B cell (primary cell): ENCODE measurements at regions not wholly inside any gene's neighbourhood (a gene's known extent, or its start where the extent isn't known, plus 50 kb on each side); places are given as distances from the start of the nearest gene placed in this dataset.

ENCODE experiments used
- ATAC-seq: fragments of 200-7000 bp; cut with Tn5 transposase; one replicate; pipeline ENCODE4 v1.10.0; 2021; ENCODE audit warnings: low read depth, mild to moderate bottlenecking, moderate number of reproducible peaks, moderate library complexity
- CTCF ChIA-PET: fragments of 350-600 bp; sonication (Branson Sonifier 250); formaldehyde crosslinking; loops from one replicate; lab custom pipeline; 2021; ENCODE audit warnings: antibody characterized with exemption, inconsistent platforms; lab: Charles Lee
- POLR2A ChIA-PET: fragments of 350-600 bp; sonication (Branson Sonifier 250); formaldehyde crosslinking; loops from one replicate; lab custom pipeline; 2021; ENCODE audit warnings: antibody characterized with exemption; lab: Charles Lee
- DNase-seq: peaks from one replicate; pipeline ENCODE4 v3.0.0; 2013
- H2AFZ ChIP-seq: 2 replicates; pipeline ENCODE4 v1.6.1; 2012; ENCODE audit warnings: mild to moderate bottlenecking, low read depth, low read length; ENCODE audit not compliant: insufficient read depth, poor library complexity, severe bottlenecking
- H3K27ac ChIP-seq, 2 donors: 1 replicate in 1 of 2; 2 replicates in 1 of 2; pipeline ENCODE4 v1.5.1; 2012 to 2013; ENCODE audit warnings: low read length in 2 of 2, mild to moderate bottlenecking in 2 of 2, moderate library complexity in 1 of 2
- H3K27me3 ChIP-seq, 4 experiments: fragments of 200-600 bp in 1 of 4; sonication (generic) in 1 of 4; replicated peaks in 1 of 4; 1 replicate in 2 of 4; 2 replicates in 2 of 4; pipeline versions ENCODE4 v1.6.1 to v1.7.0; 2013 to 2016; ENCODE audit warnings: low read length in 3 of 4, mild to moderate bottlenecking in 2 of 4, mixed read lengths in 1 of 4, moderate library complexity in 1 of 4; ENCODE audit not compliant: insufficient read depth in 4 of 4, control insufficient read depth in 3 of 4; ENCODE audit errors: control extremely low read depth in 1 of 4
- H3K36me3 ChIP-seq, 2 experiments: replicated peaks in 1 of 2; 1 replicate in 1 of 2; 2 replicates in 1 of 2; pipeline versions ENCODE4 v1.6.1 to v1.7.1; 2013; ENCODE audit warnings: low read length in 1 of 2; ENCODE audit not compliant: insufficient read depth in 2 of 2, control insufficient read depth in 1 of 2; ENCODE audit errors: control extremely low read depth in 1 of 2, extremely low read depth in 1 of 2
- H3K4me1 ChIP-seq, 2 donors: fragments of 200-600 bp in 1 of 2; sonication (generic) in 1 of 2; 1 replicate in 1 of 2; 2 replicates in 1 of 2; pipeline versions ENCODE4 v1.5.1 to v1.6.1; 2013 to 2017; ENCODE audit warnings: low read length in 2 of 2; ENCODE audit not compliant: control insufficient read depth in 2 of 2, insufficient read depth in 2 of 2
- H3K4me2 ChIP-seq: replicated peaks from 2 replicates; pipeline ENCODE3; 2012; ENCODE audit warnings: mild to moderate bottlenecking, low read depth, low read length; ENCODE audit not compliant: poor library complexity, severe bottlenecking
- H3K4me3 ChIP-seq, 5 experiments: fragments of 200-600 bp in 1 of 5; sonication (generic) in 1 of 5; 1 replicate in 3 of 5; 2 replicates in 2 of 5; pipeline versions ENCODE4 v1.5.1 to v1.7.0; 2011 to 2016; ENCODE audit warnings: low read length in 4 of 5, mild to moderate bottlenecking in 4 of 5, low read depth in 2 of 5, control low read depth in 1 of 5, moderate library complexity in 1 of 5; ENCODE audit not compliant: insufficient read depth in 1 of 5; ENCODE audit errors: control extremely low read depth in 1 of 5, extremely low read depth in 1 of 5
- H3K79me2 ChIP-seq: fragments of 200-600 bp; sonication (generic); one replicate; pipeline ENCODE4 v1.6.0; 2016; ENCODE audit warnings: low read length; ENCODE audit not compliant: control insufficient read depth, insufficient read depth
- H3K9ac ChIP-seq: fragments of 200-600 bp; sonication (generic); 2 replicates; pipeline ENCODE4 v1.6.1; 2017; ENCODE audit warnings: mild to moderate bottlenecking, low read length, moderate library complexity
- H3K9me3 ChIP-seq, 3 donors: one replicate each; pipeline versions ENCODE4 v1.6.1 to v1.7.1; 2013; ENCODE audit warnings: low read length in 2 of 3; ENCODE audit not compliant: control insufficient read depth in 2 of 3, insufficient read depth in 1 of 3; ENCODE audit errors: control extremely low read depth in 1 of 3
- H4K20me1 ChIP-seq: 2 replicates; pipeline ENCODE4 v1.6.0; 2012; ENCODE audit warnings: mild to moderate bottlenecking, low read length; ENCODE audit not compliant: insufficient read depth, control insufficient read depth, poor library complexity, severe bottlenecking
- H3K27ac Mint-ChIP-seq: one replicate; pipeline ENCODE4 v1.8.0; 2021; ENCODE audit warnings: mixed read lengths
- H3K27me3 Mint-ChIP-seq: one replicate; pipeline ENCODE4 v1.8.0; 2021; ENCODE audit warnings: mixed read lengths
- H3K4me1 Mint-ChIP-seq: one replicate; pipeline ENCODE4 v1.8.0; 2021; ENCODE audit warnings: mixed read lengths
- H3K4me3 Mint-ChIP-seq: one replicate; pipeline ENCODE4 v1.8.0; 2021; ENCODE audit warnings: mixed read lengths
- H3K9me3 Mint-ChIP-seq: one replicate; pipeline ENCODE4 v1.8.0; 2022; ENCODE audit warnings: mixed read lengths; ENCODE audit not compliant: insufficient read depth
- EZH2 ChIP-seq: IDR thresholded peaks from 2 replicates; pipeline ENCODE4 v1.6.1; 2012; ENCODE audit warnings: borderline replicate concordance, low read depth, mild to moderate bottlenecking, moderate library complexity, low read length; ENCODE audit not compliant: insufficient read depth, poor library complexity, severe bottlenecking
- WGBS: methylation state at CpG from one replicate; pipeline ENCODE4 v1.1.5; 2013; ENCODE audit warnings: missing lambda C conversion rate; ENCODE audit not compliant: insufficient coverage; 5-methylcytosine and 5-hydroxymethylcytosine counted together
- intact Hi-C: fragments of 100-400 bp; cut with micrococcal nuclease; formaldehyde crosslinking; loops from one replicate; pipeline ENCODE4 v1.10.0; 2022
- TF ChIP-seq, protein P1 (sequence below): fragments of 200-600 bp; IDR thresholded peaks from one replicate; pipeline ENCODE4 v1.8.0; 2022; ENCODE audit warnings: antibody characterized with exemption, mild to moderate bottlenecking

DNA sequence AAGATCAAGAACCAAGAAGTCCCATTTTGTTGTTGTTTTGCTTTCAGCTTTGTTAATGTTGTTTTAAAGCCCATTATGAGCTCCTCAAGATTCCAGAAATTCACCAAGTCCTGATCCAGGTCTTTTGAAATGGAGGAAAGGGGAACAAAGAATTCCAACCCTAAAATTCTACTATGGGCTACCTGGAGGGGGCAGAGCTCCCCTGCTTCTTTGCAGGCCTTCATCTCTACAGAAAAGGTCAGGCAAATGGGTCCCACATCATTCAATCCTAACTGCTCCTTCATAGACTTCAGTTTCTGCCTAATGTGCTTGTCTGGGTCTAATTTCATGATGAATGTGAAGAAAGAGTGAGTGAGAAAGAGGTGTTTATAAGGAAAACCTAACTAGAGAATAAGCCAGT, 375.5 kb downstream of the TOX3 start:
- no peak overlapping the region for H3K27ac ChIP-seq
- no peak for ATAC-seq
- H3K4me1 Mint-ChIP-seq = no peaks in the 10 kb centered on the region
- H4K20me1 ChIP-seq = no peaks in the 10 kb centered on the region
- no peak overlapping the region for H3K27ac Mint-ChIP-seq
- no peaks in the 10 kb centered on the region for H3K27me3 Mint-ChIP-seq
- no peak overlapping the region for H3K9ac ChIP-seq
- TF ChIP-seq EZH2 = no peak
- TF ChIP-seq, protein P1, sequence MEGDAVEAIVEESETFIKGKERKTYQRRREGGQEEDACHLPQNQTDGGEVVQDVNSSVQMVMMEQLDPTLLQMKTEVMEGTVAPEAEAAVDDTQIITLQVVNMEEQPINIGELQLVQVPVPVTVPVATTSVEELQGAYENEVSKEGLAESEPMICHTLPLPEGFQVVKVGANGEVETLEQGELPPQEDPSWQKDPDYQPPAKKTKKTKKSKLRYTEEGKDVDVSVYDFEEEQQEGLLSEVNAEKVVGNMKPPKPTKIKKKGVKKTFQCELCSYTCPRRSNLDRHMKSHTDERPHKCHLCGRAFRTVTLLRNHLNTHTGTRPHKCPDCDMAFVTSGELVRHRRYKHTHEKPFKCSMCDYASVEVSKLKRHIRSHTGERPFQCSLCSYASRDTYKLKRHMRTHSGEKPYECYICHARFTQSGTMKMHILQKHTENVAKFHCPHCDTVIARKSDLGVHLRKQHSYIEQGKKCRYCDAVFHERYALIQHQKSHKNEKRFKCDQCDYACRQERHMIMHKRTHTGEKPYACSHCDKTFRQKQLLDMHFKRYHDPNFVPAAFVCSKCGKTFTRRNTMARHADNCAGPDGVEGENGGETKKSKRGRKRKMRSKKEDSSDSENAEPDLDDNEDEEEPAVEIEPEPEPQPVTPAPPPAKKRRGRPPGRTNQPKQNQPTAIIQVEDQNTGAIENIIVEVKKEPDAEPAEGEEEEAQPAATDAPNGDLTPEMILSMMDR = no peak
- CTCF ChIA-PET = interaction anchor here (1.5 to 2.9 kb wide), 2 partner anchors 10 to 20 kb away, joined by 5 to 14 read pairs; no protein-coding TSS in a partner anchor
- H3K4me3 Mint-ChIP-seq = no peak overlapping the region
- H3K4me1 ChIP-seq = no peaks in the 10 kb centered on the region
- H3K79me2 ChIP-seq = no peaks in the 10 kb centered on the region
- H3K4me2 ChIP-seq = no peak overlapping the region
- H3K36me3 ChIP-seq = no peaks in the 10 kb centered on the region
- POLR2A ChIA-PET = no interaction called here
- intact Hi-C loops = no loop called here
- no peak overlapping the region for H2AFZ ChIP-seq
- H3K9me3 ChIP-seq = no peaks in the 10 kb centered on the region
- DNase-seq = no peak
- H3K9me3 Mint-ChIP-seq = no peaks in the 10 kb centered on the region
- no peaks in the 10 kb centered on the region for H3K27me3 ChIP-seq
- H3K4me3 ChIP-seq = no peak overlapping the region

GRCh38 chr16:52167328-52167727, 379.6 kb downstream of the TOX3 start:
- no peak overlapping the region for H2AFZ ChIP-seq
- ChIA-PET POLR2A (no interaction called here), CTCF (no interaction called here)
- no peaks in the 10 kb centered on the region for H3K4me1 ChIP-seq
- no peak overlapping the region for H3K9ac ChIP-seq
- H3K4me2 ChIP-seq = no peak overlapping the region
- no CpG with 5 or more reads among the region's 1 CpG for WGBS
- H3K27ac Mint-ChIP-seq = no peak overlapping the region
- H3K9me3 Mint-ChIP-seq = no peaks in the 10 kb centered on the region
- ATAC-seq (no peak), DNase-seq (no peak)
- H4K20me1 ChIP-seq = no peaks in the 10 kb centered on the region
- intact Hi-C loops = no loop called here
- H3K27ac ChIP-seq = no peak overlapping the region
- H3K4me3 ChIP-seq = no peak overlapping the region
- no peak overlapping the region for H3K4me3 Mint-ChIP-seq
- no peaks in the 10 kb centered on the region for H3K79me2 ChIP-seq
- H3K27me3 ChIP-seq = no peaks in the 10 kb centered on the region
- H3K36me3 ChIP-seq = no peaks in the 10 kb centered on the region
- H3K9me3 ChIP-seq = no peaks in the 10 kb centered on the region
- no peak for TF ChIP-seq EZH2
- TF ChIP-seq, protein P1 = no peak
- no peaks in the 10 kb centered on the region for H3K27me3 Mint-ChIP-seq
- no peaks in the 10 kb centered on the region for H3K4me1 Mint-ChIP-seq
